ENCODE measurements at regions not wholly inside any gene's neighbourhood (a gene's known extent, or its start where the extent isn't known, plus 50 kb on each side); places are given as distances from the start of the nearest gene placed in this dataset.

DNA sequence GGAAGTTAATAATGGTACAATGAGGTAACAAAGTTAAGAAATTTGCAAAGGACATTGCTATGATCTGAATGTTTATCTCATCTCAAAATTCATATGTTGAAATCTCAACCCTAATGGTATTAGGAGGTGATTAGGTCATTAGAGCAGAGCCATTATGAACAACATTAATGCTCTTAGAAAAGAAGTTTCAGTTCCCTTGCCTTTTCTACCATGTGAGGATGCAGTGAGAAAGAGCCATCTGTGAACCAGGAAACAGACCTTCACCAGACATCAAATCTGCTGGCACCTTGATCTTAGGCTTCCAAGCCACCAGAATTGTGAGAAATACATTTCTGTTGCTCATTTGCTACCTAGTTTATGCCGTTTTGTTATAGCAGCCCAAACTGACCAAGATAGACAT is 757.6 kb downstream of the NR4A2 start (continued):
- TF ChIP-seq NR1H2 (CRISPR knock-in tag; IDR thresholded peaks at IDR 0.05): no peak
- TF ChIP-seq NFE2L1 (CRISPR knock-in tag; IDR thresholded peaks at IDR 0.05): no peak

DNA sequence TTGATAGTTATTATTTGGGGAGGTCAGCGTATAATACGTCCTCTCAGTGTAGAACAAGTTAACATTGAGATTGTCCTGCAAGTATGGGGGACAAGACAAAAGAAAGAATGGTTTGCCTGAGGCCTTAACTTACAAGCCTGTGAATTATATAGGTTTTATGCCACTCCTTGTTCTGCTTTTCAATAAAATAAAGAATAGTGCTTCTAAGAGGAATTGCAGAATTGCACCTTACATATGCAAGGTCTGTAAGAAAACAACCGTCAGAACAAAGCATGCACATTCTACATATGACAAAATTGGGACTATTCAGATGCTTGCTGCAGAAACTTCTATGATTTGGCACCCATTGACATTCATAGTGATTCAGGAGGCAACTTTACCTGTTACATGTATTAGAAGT is 785.0 kb downstream of the NR4A2 start:
- ChIA-PET CTCF (no interaction called here), POLR2A (no interaction called here)
- peaks cover 5% of the 10 kb centered on the region; the same call in 1 of the 2 replicates for H3K36me3 Mint-ChIP-seq
- H3K27me3 Mint-ChIP-seq (ENCODE audit: low read depth): no peaks in the 10 kb centered on the region
- no peak overlapping the region for H3K27ac Mint-ChIP-seq
- DNase-seq (ENCODE audit: low spot score) (no peak), ATAC-seq (no peak)
- H3K9me3 Mint-ChIP-seq: peaks cover 22% of the 10 kb centered on the region
- TF ChIP-seq NR1H2 (CRISPR knock-in tag; IDR thresholded peaks at IDR 0.05) (no peak), ZNF317 (CRISPR knock-in tag; IDR thresholded peaks at IDR 0.05; ENCODE audit: borderline replicate concordance, low read depth) (no peak), JUN (CRISPR knock-in tag; IDR thresholded peaks at IDR 0.05) (no peak), ZNF416 (CRISPR knock-in tag; IDR thresholded peaks at IDR 0.05) (no peak), OVOL2 (CRISPR knock-in tag; IDR thresholded peaks at IDR 0.05; ENCODE audit: borderline replicate concordance) (no peak), ZMAT4 (CRISPR knock-in tag; IDR thresholded peaks at IDR 0.05) (no peak), E2F4 (CRISPR knock-in tag; IDR thresholded peaks at IDR 0.05; ENCODE audit: borderline replicate concordance, low read depth) (no peak), GABPB1 (CRISPR knock-in tag; IDR thresholded peaks at IDR 0.05) (no peak), ZNF219 (CRISPR knock-in tag; IDR thresholded peaks at IDR 0.05; ENCODE audit: borderline replicate concordance) (no peak)
- TF ChIP-seq, protein P1, sequence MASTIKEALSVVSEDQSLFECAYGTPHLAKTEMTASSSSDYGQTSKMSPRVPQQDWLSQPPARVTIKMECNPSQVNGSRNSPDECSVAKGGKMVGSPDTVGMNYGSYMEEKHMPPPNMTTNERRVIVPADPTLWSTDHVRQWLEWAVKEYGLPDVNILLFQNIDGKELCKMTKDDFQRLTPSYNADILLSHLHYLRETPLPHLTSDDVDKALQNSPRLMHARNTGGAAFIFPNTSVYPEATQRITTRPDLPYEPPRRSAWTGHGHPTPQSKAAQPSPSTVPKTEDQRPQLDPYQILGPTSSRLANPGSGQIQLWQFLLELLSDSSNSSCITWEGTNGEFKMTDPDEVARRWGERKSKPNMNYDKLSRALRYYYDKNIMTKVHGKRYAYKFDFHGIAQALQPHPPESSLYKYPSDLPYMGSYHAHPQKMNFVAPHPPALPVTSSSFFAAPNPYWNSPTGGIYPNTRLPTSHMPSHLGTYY (CRISPR knock-in tag; IDR thresholded peaks at IDR 0.05): no peak
- TF ChIP-seq, protein P2, sequence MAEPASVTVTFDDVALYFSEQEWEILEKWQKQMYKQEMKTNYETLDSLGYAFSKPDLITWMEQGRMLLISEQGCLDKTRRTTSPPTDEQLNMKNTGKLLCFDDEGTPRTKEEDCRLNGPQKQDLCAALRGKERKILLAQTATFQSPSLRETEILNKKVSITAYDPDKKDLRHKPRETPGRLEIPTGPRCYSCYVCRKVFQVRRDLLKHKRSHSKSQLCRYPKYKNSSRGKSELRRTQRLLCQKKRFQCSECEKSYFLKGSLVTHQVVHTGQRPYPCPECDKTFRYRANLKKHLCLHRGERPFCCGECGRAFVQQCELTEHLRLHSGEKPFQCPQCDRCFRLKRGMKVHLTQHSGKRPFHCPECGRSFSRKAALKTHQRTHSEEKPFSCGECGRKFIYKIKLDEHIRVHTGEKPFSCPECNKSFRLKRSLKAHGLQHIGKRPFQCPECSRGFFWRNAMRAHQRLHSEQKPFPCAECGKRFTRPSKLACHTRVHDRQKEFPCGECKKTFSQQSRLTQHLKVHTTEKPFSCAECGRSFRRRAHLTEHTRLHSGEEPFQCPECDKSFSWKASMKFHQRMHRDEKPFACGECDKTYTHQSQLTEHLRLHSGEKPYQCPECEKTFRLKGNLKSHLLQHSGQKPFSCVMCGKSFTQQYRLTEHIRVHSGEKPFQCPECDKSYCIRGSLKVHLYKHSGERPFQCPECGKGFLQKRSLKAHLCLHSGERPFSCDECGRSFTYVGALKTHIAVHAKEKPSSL (CRISPR knock-in tag; conservative IDR thresholded peaks at IDR 0.05): no peak
- TF ChIP-seq, protein P3, sequence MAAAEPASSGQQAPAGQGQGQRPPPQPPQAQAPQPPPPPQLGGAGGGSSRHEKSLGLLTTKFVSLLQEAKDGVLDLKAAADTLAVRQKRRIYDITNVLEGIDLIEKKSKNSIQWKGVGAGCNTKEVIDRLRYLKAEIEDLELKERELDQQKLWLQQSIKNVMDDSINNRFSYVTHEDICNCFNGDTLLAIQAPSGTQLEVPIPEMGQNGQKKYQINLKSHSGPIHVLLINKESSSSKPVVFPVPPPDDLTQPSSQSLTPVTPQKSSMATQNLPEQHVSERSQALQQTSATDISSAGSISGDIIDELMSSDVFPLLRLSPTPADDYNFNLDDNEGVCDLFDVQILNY (CRISPR knock-in tag; IDR thresholded peaks at IDR 0.05): no peak
- TF ChIP-seq, protein P4, sequence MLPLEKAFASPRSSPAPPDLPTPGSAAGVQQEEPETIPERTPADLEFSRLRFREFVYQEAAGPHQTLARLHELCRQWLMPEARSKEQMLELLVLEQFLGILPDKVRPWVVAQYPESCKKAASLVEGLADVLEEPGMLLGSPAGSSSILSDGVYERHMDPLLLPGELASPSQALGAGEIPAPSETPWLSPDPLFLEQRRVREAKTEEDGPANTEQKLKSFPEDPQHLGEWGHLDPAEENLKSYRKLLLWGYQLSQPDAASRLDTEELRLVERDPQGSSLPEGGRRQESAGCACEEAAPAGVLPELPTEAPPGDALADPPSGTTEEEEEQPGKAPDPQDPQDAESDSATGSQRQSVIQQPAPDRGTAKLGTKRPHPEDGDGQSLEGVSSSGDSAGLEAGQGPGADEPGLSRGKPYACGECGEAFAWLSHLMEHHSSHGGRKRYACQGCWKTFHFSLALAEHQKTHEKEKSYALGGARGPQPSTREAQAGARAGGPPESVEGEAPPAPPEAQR (CRISPR knock-in tag; IDR thresholded peaks at IDR 0.05): no peak
- TF ChIP-seq, protein P5, sequence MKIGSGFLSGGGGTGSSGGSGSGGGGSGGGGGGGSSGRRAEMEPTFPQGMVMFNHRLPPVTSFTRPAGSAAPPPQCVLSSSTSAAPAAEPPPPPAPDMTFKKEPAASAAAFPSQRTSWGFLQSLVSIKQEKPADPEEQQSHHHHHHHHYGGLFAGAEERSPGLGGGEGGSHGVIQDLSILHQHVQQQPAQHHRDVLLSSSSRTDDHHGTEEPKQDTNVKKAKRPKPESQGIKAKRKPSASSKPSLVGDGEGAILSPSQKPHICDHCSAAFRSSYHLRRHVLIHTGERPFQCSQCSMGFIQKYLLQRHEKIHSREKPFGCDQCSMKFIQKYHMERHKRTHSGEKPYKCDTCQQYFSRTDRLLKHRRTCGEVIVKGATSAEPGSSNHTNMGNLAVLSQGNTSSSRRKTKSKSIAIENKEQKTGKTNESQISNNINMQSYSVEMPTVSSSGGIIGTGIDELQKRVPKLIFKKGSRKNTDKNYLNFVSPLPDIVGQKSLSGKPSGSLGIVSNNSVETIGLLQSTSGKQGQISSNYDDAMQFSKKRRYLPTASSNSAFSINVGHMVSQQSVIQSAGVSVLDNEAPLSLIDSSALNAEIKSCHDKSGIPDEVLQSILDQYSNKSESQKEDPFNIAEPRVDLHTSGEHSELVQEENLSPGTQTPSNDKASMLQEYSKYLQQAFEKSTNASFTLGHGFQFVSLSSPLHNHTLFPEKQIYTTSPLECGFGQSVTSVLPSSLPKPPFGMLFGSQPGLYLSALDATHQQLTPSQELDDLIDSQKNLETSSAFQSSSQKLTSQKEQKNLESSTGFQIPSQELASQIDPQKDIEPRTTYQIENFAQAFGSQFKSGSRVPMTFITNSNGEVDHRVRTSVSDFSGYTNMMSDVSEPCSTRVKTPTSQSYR (CRISPR knock-in tag; IDR thresholded peaks at IDR 0.05): no peak
- no peak overlapping the region for H3K4me3 Mint-ChIP-seq
- H3K4me1 Mint-ChIP-seq: peaks cover 13% of the 10 kb centered on the region
